ENCODE measurements at regions not wholly inside any gene's neighbourhood (a gene's known extent, or its start where the extent isn't known, plus 50 kb on each side); places are given as distances from the start of the nearest gene placed in this dataset.

DNA sequence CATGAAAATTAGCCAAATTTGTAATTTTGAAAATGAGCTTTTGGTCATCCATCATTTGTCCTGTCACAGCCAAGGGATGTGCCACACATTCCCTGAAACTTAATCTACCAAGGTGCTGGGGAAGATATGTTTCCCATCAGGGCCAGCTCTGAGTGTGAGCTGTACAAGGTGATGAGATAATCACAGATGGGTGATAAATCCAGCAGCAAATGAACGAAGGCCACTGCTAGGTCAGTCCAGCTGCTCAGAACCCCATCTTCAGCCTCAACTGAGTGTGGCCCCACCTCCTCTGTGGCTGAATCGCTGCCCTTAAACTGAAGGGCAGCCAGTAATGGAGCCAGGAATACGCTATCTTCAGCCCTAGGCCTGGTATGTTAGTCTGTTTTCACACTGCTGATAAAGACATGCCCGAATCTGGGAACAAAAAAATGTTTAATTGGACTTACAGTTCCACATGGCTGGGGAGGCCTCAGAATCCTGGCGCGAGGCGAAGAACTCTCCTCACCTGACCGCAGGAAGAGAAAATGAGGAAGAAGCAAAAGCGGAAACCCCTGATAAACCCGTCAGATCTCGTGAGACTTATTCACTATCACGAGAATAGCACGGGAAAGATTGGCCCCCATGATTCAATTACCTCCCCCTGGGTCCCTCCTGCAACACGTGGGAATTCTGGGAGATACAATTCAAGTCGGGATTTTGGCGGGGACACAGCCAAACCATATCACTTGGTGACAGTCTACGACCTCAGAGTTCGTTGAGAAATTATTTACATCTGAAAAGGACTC lies 553.0 kb downstream of the NTRK3 start:
- TF ChIP-seq CTCF (IDR thresholded peaks at IDR 0.05 in 4 of 5, conservative IDR thresholded peaks at IDR 0.05 in 1 of 5) (no peak), POLR2A (IDR thresholded peaks at IDR 0.05) (no peak)
